Muscle of arm (tissue), 1 donor: ENCODE measurements at regions not wholly inside any gene's neighbourhood (a gene's known extent, or its start where the extent isn't known, plus 50 kb on each side); places are given as distances from the start of the nearest gene placed in this dataset.
"Not testable (repeated sequence)": the region's sequence is repeated elsewhere in the genome, so short reads cannot be mapped to it uniquely, and the experiment has no call there.

ENCODE experiments used
- DNase-seq: peaks from one replicate; pipeline ENCODE4 v3.0.0-alpha.2; 2013

- DNase-seq: no peak
Measured at GRCh38 chr6:133051240-133051639, 189.9 kb upstream of the EYA4 start.

- no peak for DNase-seq
Measured at GRCh38 chr6:133052465-133052864, 188.7 kb upstream of the EYA4 start.

- no peak for DNase-seq
Measured at GRCh38 chr6:133055441-133055966, 185.7 kb upstream of the EYA4 start.

GRCh38 chr6:133057352-133057751 lies 183.8 kb upstream of the EYA4 start:
- DNase-seq: no peak

- peak; percentile 35 for DNase-seq
Measured at GRCh38 chr6:133062077-133062476, 179.1 kb upstream of the EYA4 start.

- no peak for DNase-seq
Measured at GRCh38 chr6:133062696-133063306, 178.4 kb upstream of the EYA4 start.

- no peak for DNase-seq
Measured at GRCh38 chr6:133067960-133068359, 173.2 kb upstream of the EYA4 start.

GRCh38 chr6:133070410-133071043 lies 170.6 kb upstream of the EYA4 start:
- DNase-seq: no peak

- no peak for DNase-seq
Measured at GRCh38 chr6:133079901-133080300, 161.3 kb upstream of the EYA4 start.

- DNase-seq: no peak
Measured at GRCh38 chr6:133083248-133083967, 157.7 kb upstream of the EYA4 start.

- DNase-seq: no peak
Measured at GRCh38 chr6:133085471-133085870, 155.7 kb upstream of the EYA4 start.

- no peak for DNase-seq
Measured at GRCh38 chr6:133085896-133086295, 155.3 kb upstream of the EYA4 start.

- DNase-seq: no peak
Measured at GRCh38 chr6:133088931-133089695, 152.0 kb upstream of the EYA4 start.

- DNase-seq: no peak
Measured at GRCh38 chr6:133092199-133092598, 149.0 kb upstream of the EYA4 start.

- DNase-seq: no peak
Measured at GRCh38 chr6:133092771-133093170, 148.4 kb upstream of the EYA4 start.

- not testable (repeated sequence) for DNase-seq
Measured at GRCh38 chr6:133093211-133093610, 147.9 kb upstream of the EYA4 start.

- DNase-seq: no peak
Measured at GRCh38 chr6:133093956-133094355, 147.2 kb upstream of the EYA4 start.

GRCh38 chr6:133097208-133097607 lies 143.9 kb upstream of the EYA4 start:
- no peak for DNase-seq

- no peak for DNase-seq
Measured at GRCh38 chr6:133099573-133099972, 141.6 kb upstream of the EYA4 start.

GRCh38 chr6:133100865-133101264 lies 140.3 kb upstream of the EYA4 start:
- DNase-seq: no peak

GRCh38 chr6:133101790-133102189 lies 139.4 kb upstream of the EYA4 start:
- DNase-seq: no peak

- no peak for DNase-seq
Measured at GRCh38 chr6:133106934-133107333, 134.2 kb upstream of the EYA4 start.
